ENCODE measurements at regions not wholly inside any gene's neighbourhood (a gene's known extent, or its start where the extent isn't known, plus 50 kb on each side); places are given as distances from the start of the nearest gene placed in this dataset.

GRCh38 chr2:203586206-203586605, 51.1 kb upstream of the RAPH1 start:
- TF ChIP-seq EP300 (IDR thresholded peaks at IDR 0.05), result no peak
- TF ChIP-seq CTCF (IDR thresholded peaks at IDR 0.05), result no peak

Measured in esophagus muscularis mucosa (tissue), 3 donors.